ENCODE measurements at regions not wholly inside any gene's neighbourhood (a gene's known extent, or its start where the extent isn't known, plus 50 kb on each side); places are given as distances from the start of the nearest gene placed in this dataset.
"Not testable (repeated sequence)": the region's sequence is repeated elsewhere in the genome, so short reads cannot be mapped to it uniquely, and the experiment has no call there.

DNA sequence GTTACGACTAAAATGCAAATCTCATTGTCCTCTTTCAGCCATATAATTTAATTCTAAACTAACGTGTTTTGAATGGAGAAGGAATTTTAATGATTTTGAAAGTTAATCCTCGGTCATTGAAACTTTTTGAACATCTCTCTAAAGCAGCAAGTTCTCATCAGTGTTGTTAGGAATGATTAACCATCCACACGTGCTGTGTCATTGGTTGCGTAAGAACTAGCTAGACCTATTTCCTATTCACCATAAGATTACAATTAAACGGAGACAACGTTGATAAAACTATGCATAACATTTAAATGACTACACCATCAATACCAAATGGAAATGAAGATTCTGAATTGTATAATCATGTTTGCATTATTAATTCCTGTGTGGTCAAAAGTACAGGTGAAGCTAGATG, 155.6 kb upstream of the IRS2 start:
- DNase-seq (ENCODE audit: extremely low read depth, low read depth) = no peak

- no peak for DNase-seq (ENCODE audit: extremely low read depth, low read depth)
Measured at GRCh38 chr13:109941221-109941620, 154.8 kb upstream of the IRS2 start.

GRCh38 chr13:109940637-109941036, 154.3 kb upstream of the IRS2 start:
- no peak for DNase-seq (ENCODE audit: extremely low read depth, low read depth)

- DNase-seq (ENCODE audit: extremely low read depth, low read depth) = no peak
Measured at GRCh38 chr13:109939838-109940237, 153.5 kb upstream of the IRS2 start.

DNA sequence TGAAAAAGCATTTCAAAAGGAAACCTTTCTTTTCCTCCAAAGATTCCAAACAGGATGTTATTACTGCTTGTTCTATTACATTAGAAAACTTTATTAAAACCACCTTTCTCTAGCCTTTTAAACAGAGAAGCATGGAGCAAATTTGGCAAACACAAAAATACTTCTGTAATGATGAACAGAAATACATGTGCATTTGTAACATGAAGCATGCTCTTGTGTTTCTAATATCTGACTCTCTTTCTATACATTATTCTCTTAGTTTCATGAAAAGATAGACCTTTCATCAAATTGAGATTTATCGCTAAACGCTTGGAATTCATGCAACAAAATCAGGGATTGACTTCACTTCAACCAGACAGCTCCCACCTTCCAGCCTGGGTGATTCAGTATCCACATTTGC, 152.8 kb upstream of the IRS2 start:
- DNase-seq (ENCODE audit: extremely low read depth, low read depth) = no peak

DNA sequence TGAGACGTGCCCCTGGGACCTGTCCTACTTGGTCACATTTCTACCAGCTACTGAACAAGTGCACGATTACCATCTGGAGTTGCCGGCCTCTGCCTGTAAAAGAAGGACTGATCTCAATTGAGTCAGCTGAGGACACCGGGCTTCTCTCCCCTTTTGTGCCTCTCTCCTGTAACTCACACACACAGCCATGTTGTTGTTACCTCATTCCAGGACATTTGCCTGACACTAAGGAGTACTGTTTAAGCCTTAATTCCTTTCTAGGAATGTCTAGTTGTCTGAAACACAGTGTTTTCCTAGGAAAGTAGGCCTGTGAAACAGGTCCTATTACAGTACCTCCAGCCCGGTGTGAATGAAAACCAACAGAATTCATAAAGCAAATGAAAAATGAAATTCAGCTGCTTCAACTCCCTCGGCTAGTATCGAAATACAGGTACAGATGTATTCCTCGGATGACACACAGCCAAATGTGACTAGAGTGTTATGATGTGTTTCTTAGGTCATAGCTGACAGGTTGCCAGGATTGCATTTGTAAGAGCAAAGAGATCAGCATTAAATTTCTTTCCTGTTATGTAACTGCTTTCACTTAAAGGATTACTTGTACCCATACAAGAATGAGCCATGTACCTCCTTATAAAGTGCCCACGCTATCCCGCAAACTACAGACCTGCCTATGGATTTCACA, 152.0 kb upstream of the IRS2 start:
- DNase-seq (ENCODE audit: extremely low read depth, low read depth) = no peak

DNA sequence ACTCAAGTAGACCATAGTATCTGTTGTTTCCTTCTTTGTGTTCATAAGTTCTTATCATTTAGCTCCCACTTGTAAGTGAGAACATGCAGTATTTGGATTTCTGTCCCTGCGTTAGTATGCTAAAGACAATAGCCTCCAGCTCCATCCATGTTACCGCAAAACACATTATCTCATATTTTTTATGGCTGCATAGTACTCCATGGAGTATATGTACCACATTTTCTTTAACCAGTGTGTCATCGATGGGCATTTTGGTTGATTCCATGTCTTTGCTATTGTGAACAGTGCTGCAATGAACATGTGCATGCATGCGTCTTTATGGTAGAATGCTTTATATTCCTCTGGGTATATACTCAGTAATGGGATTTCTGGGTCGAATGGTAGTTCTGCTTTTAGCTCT, 148.1 kb upstream of the IRS2 start:
- not testable (repeated sequence) for DNase-seq (ENCODE audit: extremely low read depth, low read depth)

GRCh38 chr13:109933476-109933875, 147.1 kb upstream of the IRS2 start:
- DNase-seq (ENCODE audit: extremely low read depth, low read depth) = no peak

DNA sequence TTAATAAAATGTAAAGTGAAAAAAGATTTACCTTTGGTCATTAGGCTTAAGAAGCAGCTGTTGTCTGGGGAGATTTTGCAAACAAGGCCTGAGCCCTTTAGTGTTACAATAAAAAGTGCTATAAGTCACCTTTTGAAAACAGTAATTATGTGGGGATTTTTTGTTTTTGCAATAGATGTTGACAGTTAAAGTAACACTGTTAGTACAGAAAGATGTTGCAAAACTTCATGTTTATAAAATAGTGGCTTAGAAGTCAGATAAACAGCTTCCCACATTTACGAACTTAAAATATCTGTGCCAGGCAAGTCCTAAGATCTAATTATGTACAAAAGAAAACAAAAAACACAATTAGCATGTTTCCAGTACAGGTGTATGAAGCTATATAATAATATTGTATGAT, 138.0 kb upstream of the IRS2 start:
- no peak for DNase-seq (ENCODE audit: extremely low read depth, low read depth)

GRCh38 chr13:109922518-109922917, 136.1 kb upstream of the IRS2 start:
- no peak for DNase-seq (ENCODE audit: extremely low read depth, low read depth)

DNA sequence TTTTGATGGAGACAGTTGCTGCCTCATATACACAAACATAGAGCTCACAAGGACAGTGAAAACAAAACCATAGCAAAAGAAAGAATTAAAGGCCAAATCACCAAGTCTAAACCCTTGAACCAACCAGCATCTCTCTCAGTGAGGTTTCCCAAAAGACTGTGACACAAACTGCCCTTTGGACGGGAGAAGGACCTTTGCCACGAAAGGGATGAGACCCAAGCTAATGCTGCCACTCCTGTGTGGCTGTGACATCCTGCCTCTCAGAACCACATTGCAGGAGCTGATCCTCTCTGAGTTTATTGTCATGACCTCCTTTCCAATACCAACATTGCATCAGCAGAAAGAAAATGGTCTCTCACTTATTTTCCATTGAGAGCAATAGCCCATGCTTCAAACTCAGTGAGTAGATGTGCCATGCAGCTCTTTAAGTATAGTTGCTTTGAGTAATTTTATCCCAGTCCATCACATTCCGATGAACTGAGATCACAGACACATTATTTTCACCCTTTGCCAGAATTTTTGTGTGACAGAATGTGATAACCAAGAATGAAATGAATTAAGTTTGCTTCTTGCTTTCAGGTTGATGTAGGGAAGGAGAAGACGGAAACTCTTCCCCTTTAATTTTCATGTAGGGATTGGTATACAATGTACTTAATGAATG, 133.5 kb upstream of the IRS2 start:
- DNase-seq (ENCODE audit: extremely low read depth, low read depth) = no peak

DNA sequence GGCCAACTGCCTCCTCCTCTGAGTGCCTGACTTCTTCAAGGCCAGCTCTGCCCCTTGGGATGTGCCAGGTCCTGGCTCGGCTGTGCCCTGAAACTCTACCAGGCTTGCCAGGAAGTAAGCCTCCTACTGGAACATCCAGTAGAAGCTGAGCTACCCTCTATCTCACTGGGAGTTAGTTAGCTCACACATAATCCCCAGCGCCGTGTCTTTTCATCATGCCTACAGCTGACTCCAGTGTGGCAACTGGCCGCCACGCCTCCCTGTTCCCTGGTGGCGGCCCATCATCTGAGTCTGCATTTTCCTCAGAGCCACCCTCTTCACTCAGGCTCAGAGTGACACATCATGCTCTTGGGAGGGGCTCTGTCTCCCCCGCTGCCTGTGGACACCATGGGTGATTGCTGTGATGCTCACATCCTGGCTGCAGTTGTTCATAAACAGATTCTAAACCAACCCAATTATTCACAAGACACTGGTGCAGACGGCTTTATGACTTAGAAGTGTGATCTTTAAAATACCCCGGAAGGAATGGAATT, 131.9 kb upstream of the IRS2 start:
- no peak for DNase-seq (ENCODE audit: extremely low read depth, low read depth)

DNA sequence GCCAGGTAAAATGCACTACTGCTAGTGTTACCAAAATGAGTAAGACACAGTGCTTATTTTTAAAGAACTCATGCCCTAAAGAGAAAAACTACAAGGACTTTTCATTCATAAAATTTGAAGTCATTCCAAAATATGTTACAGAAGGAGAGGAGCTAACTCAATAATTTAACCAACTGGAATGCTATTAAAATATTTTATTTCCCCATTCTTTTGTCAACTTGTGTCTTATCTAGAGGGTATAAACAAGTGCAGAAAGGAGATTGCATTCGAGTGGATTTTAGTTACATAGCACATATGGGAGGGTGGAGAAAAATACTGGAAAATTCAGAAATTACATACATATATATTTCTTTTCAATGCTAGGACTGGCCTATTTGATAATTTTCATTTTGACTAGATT, 131.0 kb upstream of the IRS2 start:
- no peak for DNase-seq (ENCODE audit: extremely low read depth, low read depth)

GRCh38 chr13:109913936-109914510, 127.6 kb upstream of the IRS2 start:
- DNase-seq (ENCODE audit: extremely low read depth, low read depth) = no peak

GRCh38 chr13:109913186-109913585, 126.8 kb upstream of the IRS2 start:
- no peak for DNase-seq (ENCODE audit: extremely low read depth, low read depth)

DNA sequence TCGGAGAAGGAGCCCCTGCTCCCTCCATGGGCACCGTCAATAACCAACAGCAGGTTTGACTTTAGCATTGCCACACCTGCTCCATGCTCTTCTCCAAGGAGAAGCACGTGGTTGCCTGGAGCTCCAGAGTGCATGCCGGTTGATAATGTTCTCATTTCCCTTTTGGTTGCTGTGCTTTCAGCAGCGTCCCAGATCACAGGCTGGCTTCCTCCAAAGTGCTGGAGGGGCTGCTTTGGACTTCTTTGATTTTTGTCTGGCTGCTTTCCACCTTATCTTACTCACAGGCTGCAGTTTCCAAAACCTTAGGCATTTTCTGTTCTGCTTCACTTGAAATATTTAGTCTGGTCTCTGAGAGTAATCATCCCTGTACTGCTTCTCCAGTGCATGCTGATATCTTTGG, 123.8 kb upstream of the IRS2 start:
- no peak for DNase-seq (ENCODE audit: extremely low read depth, low read depth)

GRCh38 chr13:109906976-109907375, 120.6 kb upstream of the IRS2 start:
- no peak for DNase-seq (ENCODE audit: extremely low read depth, low read depth)

- no peak for DNase-seq (ENCODE audit: extremely low read depth, low read depth)
Measured at GRCh38 chr13:109904218-109904617, 117.8 kb upstream of the IRS2 start.

GRCh38 chr13:109900741-109901140, 114.4 kb upstream of the IRS2 start:
- no peak for DNase-seq (ENCODE audit: extremely low read depth, low read depth)

DNA sequence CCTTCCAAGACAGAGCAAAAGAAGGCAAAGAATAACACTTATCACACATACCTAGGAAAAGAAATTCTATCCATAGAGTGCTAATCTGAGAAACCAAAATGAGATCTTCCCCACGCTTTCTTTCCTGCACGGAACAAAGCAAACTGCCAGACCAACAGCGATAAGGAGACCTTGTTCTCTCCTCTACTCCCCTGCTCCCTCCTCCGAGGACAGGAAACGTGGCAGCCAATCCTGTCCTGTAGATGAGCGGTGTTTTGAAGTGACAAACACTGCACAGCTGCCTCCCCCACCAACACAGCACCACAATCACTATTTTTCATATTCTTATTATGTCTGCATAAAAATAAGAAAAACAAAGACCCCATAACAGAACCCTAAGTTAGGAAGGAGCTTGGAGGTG, 113.9 kb upstream of the IRS2 start:
- DNase-seq (ENCODE audit: extremely low read depth, low read depth) = no peak

GRCh38 chr13:109899748-109900147, 113.4 kb upstream of the IRS2 start:
- no peak for DNase-seq (ENCODE audit: extremely low read depth, low read depth)

- no peak for DNase-seq (ENCODE audit: extremely low read depth, low read depth)
Measured at GRCh38 chr13:109899316-109899715, 112.9 kb upstream of the IRS2 start.
